AG09309 (cell line): ENCODE measurements at regions not wholly inside any gene's neighbourhood (a gene's known extent, or its start where the extent isn't known, plus 50 kb on each side); places are given as distances from the start of the nearest gene placed in this dataset.
A peak's percentile ranks its signal among the peaks of the same experiment; 100 is the strongest.

Experiments
- DNase-seq: peaks from one replicate; pipeline ENCODE4 v3.0.0-alpha.2; 2010; ENCODE audit warnings: low read depth
- H3K4me3 ChIP-seq: 2 replicates; pipeline ENCODE4 v1.5.1; 2011; ENCODE audit warnings: mild to moderate bottlenecking, low read depth, low read length, moderate library complexity; ENCODE audit not compliant: control insufficient read depth
- CTCF ChIP-seq: IDR thresholded peaks from 2 replicates; pipeline ENCODE4 v1.5.1; 2011; ENCODE audit warnings: mild to moderate bottlenecking, low read depth, low read length, inconsistent platforms; ENCODE audit not compliant: insufficient read depth, control insufficient read depth; ENCODE audit errors: missing control alignments

GRCh38 chr20:4444404-4444803 lies 195.3 kb upstream of the ADRA1D start:
- TF ChIP-seq CTCF, result no peak
- peak; percentile 73 for DNase-seq
- no peak overlapping the region for H3K4me3 ChIP-seq

GRCh38 chr20:4443016-4443415 lies 193.9 kb upstream of the ADRA1D start:
- no peak for TF ChIP-seq CTCF
- H3K4me3 ChIP-seq, result no peak overlapping the region
- DNase-seq, result no peak

- no peak for TF ChIP-seq CTCF
- DNase-seq, result no peak
- H3K4me3 ChIP-seq, result no peak overlapping the region
Observed at GRCh38 chr20:4441871-4442270, 192.8 kb upstream of the ADRA1D start.

- no peak for TF ChIP-seq CTCF
- no peak overlapping the region for H3K4me3 ChIP-seq
- no peak for DNase-seq
Observed at GRCh38 chr20:4441191-4441590, 192.1 kb upstream of the ADRA1D start.

- no peak for DNase-seq
- TF ChIP-seq CTCF, result no peak
- no peak overlapping the region for H3K4me3 ChIP-seq
Observed at GRCh38 chr20:4439461-4439860, 190.4 kb upstream of the ADRA1D start.

- H3K4me3 ChIP-seq, result no peak overlapping the region
- no peak for TF ChIP-seq CTCF
- no peak for DNase-seq
Observed at GRCh38 chr20:4437131-4437530, 188.0 kb upstream of the ADRA1D start.
